ENCODE measurements at regions not wholly inside any gene's neighbourhood (a gene's known extent, or its start where the extent isn't known, plus 50 kb on each side); places are given as distances from the start of the nearest gene placed in this dataset.
A peak's percentile ranks its signal among the peaks of the same experiment; 100 is the strongest.

DNA sequence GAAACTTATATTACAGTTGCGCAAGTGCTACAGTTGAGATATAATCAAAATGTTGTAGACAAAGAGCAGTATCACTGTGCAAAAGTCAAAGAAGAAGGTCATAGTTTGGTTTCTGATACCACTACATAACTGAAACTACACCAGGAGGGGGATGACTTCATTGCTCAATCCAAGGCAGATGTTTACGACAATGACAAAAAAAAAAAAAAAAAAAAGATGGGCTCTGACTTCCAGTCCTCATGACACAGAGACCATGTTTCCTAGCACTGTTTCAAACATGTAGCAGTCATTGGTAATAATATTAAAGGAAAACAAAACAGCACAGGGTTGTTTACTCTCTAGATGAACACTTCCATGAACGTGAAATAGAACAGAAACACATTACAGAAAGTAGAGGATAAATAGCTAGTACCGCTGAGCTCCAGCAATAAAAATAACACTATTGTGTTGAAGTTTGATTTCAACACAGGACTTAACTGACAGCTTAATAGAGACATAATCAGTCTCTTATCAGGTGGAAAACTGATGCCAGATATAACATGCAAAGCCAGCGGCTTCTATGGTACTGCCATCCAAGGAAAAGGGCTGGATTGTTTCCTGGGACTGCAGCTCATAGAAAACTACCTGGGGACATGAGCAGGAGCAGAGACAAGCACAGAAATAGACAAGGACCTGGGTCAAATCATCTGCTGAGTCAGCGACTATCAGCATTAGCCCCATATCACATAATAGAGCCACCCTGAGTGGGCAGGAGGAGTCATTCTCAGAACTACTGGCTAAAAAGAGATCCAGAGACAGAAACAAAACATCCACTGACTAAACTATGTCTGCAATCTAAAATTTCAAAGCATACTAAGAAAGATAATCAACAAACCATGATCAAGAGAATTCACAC lies 463.6 kb upstream of the SOX9 start:
- no peaks in the 10 kb centered on the region for H3K23me2 ChIP-seq (ENCODE audit: low read depth, low read length)
- H3K27me3 ChIP-seq (replicated peaks in 1 of 4; ENCODE audit: control insufficient read depth in 3 of 4, extremely low read depth in 1 of 4, insufficient read depth in 3 of 4, low read length in 3 of 4), result no peaks in the 10 kb centered on the region
- WGBS, 2 experiments (ENCODE audit: extremely low coverage in 1 of 2, insufficient coverage in 1 of 2, insufficient read length in 1 of 2, insufficient replicate concordance in 2 of 2, low coverage in 1 of 2, low lambda C conversion rate in 2 of 2, missing lambda C conversion rate in 1 of 2), result 93% methylated on average over 5 of the region's 6 CpGs; no CpG with 5 or more reads in 1 of the 2 experiments
- H2BK12ac ChIP-seq (ENCODE audit: low read depth, low read length), result no peak overlapping the region
- H3K14ac ChIP-seq (ENCODE audit: insufficient read length), result no peak overlapping the region
- no peak overlapping the region for H3K23ac ChIP-seq (ENCODE audit: insufficient read length)
- no peak overlapping the region for H4K5ac ChIP-seq (ENCODE audit: insufficient read length, low read depth, low read length)
- H2BK120ac ChIP-seq (replicated peaks; ENCODE audit: low read depth, low read length), result no peak overlapping the region
- H2BK5ac ChIP-seq (ENCODE audit: low read depth, low read length), result no peak overlapping the region
- ChIA-PET CTCF (ENCODE audit: partially characterized antibody) (interaction anchor here (0.6 kb wide), 1 partner anchor 463 kb away, joined by 3 read pairs; no protein-coding TSS in a partner anchor), POLR2A (ENCODE audit: partially characterized antibody) (no interaction called here)
- no peak overlapping the region for H3K27ac ChIP-seq (ENCODE audit: low read depth, low read length)
- DNase-seq (ENCODE audit: low read depth in 1 of 2, low spot score in 2 of 2), result no peak
- H3K79me1 ChIP-seq (ENCODE audit: low read depth, low read length), result no peaks in the 10 kb centered on the region
- H3K56ac ChIP-seq (replicated peaks; ENCODE audit: insufficient read length, low read depth, low read length), result no peak overlapping the region
- no peak overlapping the region for H3K4ac ChIP-seq (replicated peaks; ENCODE audit: insufficient read length, low read depth, low read length)
- no peak overlapping the region; the same call in 1 of the 2 replicates for H2AFZ ChIP-seq (ENCODE audit: low read length)
- H3K4me2 ChIP-seq (ENCODE audit: insufficient read depth in 1 of 2, low read depth in 2 of 2, low read length in 2 of 2), result no peak overlapping the region
- H3K36me3 ChIP-seq (ENCODE audit: control insufficient read depth in 2 of 4, insufficient read depth in 4 of 4, low read length in 3 of 4), result no peaks in the 10 kb centered on the region
- no peak for FAIRE-seq
- no peaks in the 10 kb centered on the region for H3K9me3 ChIP-seq (ENCODE audit: insufficient read depth in 2 of 2, low read depth in 1 of 2, low read length in 1 of 2)
- no peak for TF ChIP-seq ASH2L (IDR thresholded peaks at IDR 0.05; ENCODE audit: low read length)
- peak; percentile 90 for TF ChIP-seq MAFK (IDR thresholded peaks at IDR 0.05; ENCODE audit: low read depth, low read length)
- no peak overlapping the region for H2AK5ac ChIP-seq (ENCODE audit: low read depth, low read length)
- H4K20me1 ChIP-seq (replicated peaks in 1 of 2; ENCODE audit: control insufficient read depth in 1 of 2, insufficient read depth in 2 of 2, low read length in 2 of 2), result no peaks in the 10 kb centered on the region
- H4K91ac ChIP-seq (replicated peaks; ENCODE audit: insufficient read length, low read length), result no peak overlapping the region
- no peaks in the 10 kb centered on the region for H3K79me2 ChIP-seq (ENCODE audit: control insufficient read depth in 1 of 2, insufficient read depth in 2 of 2, low read length in 2 of 2)
- no peak overlapping the region for H4K8ac ChIP-seq (ENCODE audit: extremely low read depth, insufficient read depth, low read length)
- H3K4me3 ChIP-seq (ENCODE audit: extremely low read depth in 1 of 4, insufficient read depth in 2 of 4, low read depth in 3 of 4, low read length in 4 of 4), result no peak overlapping the region
- H3K18ac ChIP-seq (ENCODE audit: extremely low read depth, low read length), result no peak overlapping the region
- H3K9ac ChIP-seq (replicated peaks in 1 of 4; ENCODE audit: extremely low read depth in 1 of 4, low read depth in 3 of 4, low read length in 3 of 4), result no peak overlapping the region
- H3K4me1 ChIP-seq (replicated peaks in 1 of 4; ENCODE audit: control insufficient read depth in 3 of 4, insufficient read depth in 4 of 4, low read length in 3 of 4), result no peaks in the 10 kb centered on the region
- no peak overlapping the region for H2BK15ac ChIP-seq (ENCODE audit: low read length)
- H2BK20ac ChIP-seq (ENCODE audit: low read length), result no peak overlapping the region
